Forelimb muscle (tissue), 1 donor: ENCODE measurements at regions not wholly inside any gene's neighbourhood (a gene's known extent, or its start where the extent isn't known, plus 50 kb on each side); places are given as distances from the start of the nearest gene placed in this dataset.
"Not testable (repeated sequence)": the region's sequence is repeated elsewhere in the genome, so short reads cannot be mapped to it uniquely, and the experiment has no call there.

Source experiments
- DNase-seq: peaks from one replicate; pipeline ENCODE4 v3.0.0-alpha.2; 2013; ENCODE audit warnings: low read depth

- DNase-seq, result no peak
Observed at GRCh38 chr3:30297112-30297511, 309.3 kb upstream of the TGFBR2 start.

GRCh38 chr3:30299674-30300385 is 306.6 kb upstream of the TGFBR2 start:
- no peak for DNase-seq

DNA sequence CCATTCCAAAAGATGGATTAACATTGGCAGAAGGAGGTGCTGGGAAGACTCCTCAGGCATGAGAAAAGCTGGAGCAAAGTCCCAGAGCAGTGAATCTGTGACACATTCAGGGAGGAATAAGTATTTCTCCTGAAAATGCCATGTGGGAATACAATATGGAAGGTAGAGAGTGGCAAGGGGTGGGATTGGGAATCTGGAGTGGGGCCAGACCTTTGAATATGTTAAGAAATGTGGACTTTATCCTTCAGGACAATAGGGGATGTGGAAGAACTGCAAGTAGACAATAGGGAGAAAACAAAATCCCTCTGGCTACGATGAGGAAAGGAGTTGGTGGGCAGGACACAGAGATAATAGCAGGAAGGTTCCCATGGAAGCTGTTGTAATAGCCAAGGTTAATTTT is 305.6 kb upstream of the TGFBR2 start:
- DNase-seq, result no peak

GRCh38 chr3:30302027-30302426 is 304.4 kb upstream of the TGFBR2 start:
- no peak for DNase-seq

DNA sequence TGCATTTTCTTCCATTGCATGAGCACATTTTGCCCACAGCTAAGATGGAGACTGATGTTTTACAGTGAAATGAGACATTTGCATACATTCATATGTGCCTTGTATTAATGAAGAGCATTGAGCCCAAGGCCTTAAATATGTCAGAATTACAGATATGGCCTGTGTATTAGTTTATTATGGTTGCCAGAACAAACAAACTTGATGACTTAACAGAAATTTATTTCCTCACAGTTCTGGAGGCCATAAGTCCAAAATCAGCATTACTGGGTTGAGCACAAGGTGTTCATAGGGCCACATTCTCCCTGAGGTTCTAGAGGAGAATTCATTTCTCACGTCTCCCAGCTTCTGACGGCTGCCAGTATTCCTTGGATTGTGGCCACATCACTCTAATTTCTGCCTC is 302.6 kb upstream of the TGFBR2 start:
- no peak for DNase-seq

DNA sequence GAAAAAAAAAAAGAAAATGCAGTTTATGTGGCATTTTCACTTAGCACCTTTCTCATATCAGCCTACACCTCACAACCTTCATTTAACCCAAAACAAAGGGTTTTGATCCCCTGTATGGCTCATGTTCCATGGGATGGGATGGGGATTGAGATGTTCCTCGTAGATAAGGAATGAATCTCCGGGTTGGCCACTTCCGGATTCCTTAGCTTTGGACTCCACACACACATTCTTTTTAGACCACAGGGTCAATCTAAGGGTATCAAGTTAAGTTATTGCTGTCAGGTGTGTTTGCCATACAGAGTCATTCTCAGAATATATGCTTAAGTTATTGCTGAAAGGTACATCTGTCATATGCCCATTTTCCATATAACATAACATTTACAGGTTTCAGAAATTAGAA is 301.4 kb upstream of the TGFBR2 start:
- no peak for DNase-seq

DNA sequence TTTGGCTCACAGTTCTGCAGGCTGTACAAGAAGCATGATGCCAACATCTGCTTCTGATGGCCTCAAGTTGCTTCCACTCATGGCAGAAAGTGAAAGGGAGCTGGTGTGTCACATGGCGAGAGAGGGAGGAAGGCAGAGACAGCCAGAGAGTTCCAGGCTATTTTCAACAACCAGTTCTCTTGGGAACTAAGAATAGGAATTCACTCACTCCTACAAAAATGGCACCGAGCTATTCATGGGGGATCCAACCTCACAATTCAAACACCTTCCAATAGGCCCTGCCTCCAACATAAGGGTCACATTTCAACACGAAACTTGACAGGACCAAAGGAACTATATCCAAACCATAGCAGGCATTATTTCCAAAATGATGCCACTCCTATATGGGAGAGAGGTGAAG is 299.5 kb upstream of the TGFBR2 start:
- DNase-seq, result no peak

- DNase-seq, result no peak
Observed at GRCh38 chr3:30307372-30307950, 298.9 kb upstream of the TGFBR2 start.

DNA sequence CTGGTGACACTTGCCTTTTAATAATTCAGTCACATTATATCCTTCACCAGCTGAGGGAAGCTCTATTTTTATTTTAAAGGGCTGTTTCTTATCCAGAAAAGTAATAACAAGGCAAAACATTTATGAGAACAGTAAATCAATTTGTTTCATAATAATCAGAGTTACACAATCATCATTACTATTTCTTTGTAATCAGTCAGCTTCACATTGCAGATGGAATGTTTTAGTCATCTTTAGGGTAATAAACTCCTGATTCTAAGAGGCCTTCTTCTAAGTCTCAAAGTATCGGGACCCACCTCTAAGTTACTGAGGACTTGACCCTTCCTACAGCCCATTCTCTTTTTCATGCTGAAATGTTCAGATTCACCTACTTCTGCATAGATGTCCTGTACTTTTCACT is 298.3 kb upstream of the TGFBR2 start:
- DNase-seq, result no peak

DNA sequence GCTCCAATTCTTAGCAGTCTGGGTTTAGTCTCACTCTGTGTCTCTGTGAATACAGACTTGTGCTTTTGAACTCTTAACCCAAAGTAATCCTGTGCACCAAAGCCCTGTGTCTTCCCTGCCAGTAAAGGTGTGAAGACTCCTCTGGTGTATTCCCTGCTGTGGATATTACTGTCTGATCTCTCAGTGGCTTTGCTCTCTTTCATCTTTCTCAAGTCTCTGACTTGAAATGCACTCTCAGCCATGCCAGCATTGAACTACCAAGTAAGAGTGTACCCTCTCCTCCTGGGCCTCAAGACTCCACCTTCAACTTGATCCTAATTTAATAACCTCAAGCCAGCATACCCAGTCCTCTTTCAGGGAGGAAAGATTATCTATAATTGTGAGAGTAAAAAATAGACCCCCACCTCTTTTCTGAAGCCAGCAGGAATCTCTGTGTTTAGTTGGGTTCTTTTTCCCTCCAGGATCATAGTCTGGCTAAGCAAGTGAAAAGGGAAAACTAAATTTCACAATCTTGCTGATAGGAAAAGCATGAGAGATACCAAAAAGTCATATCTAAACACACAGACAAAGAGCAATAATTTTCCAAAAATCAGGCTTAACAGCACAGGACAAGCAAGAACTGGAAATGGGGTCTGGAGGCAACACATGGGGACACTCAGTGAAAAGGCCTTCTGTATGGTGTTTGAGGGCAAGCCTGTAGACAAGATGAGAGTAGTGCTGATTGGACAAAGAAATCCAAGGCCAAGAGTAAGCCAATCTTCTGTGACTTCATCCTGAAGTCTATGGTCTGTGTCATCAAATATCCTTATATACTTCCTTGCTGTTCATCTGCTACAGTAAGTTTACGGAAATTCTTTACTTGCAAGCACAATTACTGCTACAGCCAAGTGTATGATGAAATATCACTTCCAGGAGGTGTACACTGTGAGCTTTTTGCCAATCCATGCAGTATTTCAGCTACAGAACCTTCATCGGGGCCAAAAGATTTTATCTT is 296.1 kb upstream of the TGFBR2 start:
- no peak for DNase-seq

GRCh38 chr3:30311781-30312180 is 294.6 kb upstream of the TGFBR2 start:
- no peak for DNase-seq

- no peak for DNase-seq
Observed at GRCh38 chr3:30313840-30314239, 292.6 kb upstream of the TGFBR2 start.

DNA sequence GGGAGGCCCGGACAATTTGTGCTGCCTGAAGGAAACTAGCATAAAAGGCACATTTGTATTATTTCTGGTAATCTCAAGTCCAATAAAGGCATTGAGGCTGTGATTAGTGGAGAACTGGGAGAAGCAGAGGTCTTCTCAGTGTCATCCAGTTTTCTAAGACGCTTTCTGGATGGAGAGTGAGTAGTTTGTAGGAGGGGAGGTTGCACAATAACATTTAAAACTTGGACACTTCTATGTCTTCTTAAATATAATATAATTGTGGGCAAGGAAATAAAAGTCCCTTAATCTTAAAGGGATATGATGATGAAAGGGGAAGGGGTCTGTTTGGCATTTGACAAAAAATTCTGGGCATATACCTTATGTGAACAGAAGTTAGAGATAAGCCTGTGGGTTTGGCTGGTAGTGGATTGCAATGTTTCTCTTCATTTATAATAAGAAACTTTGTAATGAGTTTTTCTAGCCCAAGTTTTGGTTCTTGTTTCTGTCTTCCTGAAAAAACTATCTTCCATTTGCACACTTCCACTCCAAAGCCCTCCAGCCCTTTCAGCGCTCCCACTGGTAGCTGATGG is 291.6 kb upstream of the TGFBR2 start:
- DNase-seq, result no peak

- DNase-seq, result no peak
Observed at GRCh38 chr3:30315447-30315846, 291.0 kb upstream of the TGFBR2 start.

DNA sequence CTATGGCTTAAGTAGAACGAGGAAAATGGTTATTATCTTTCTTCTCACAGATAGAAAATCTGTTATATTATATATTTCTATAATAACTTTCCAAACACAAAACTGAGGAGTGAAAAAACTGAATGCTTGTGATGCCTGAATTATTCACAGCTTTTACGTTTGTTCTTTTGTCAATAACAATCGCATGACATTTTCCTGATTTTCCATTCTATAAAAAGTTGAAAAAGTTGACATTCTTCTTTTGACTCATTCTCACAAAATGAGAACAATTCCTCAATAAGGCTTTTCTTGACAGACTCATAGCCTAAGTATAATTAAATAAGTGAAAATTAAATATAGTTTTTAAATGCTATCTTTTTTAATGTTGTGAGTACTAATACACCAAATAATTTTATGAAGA is 288.8 kb upstream of the TGFBR2 start:
- DNase-seq, result no peak

GRCh38 chr3:30318110-30318509 is 288.3 kb upstream of the TGFBR2 start:
- DNase-seq, result no peak

DNA sequence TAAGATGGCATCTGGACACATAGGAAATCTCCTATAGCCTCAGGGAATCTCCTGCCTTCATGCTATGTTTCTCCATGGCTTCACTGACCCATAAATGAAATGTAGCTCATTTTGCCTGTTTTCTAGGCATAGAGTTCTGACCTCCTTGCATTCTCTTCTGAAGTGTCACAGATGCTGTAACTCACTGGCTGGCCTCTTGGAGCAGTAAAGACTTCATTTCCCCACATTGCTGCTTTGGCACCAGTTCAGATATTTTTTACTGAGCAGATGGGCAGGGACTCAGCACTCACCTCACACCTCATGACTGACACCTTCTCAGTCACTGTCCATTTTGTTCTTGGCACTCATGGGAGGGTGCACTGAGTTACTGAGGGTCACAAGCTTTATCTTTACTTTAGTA is 286.7 kb upstream of the TGFBR2 start:
- no peak for DNase-seq

GRCh38 chr3:30320392-30320791 is 286.0 kb upstream of the TGFBR2 start:
- no peak for DNase-seq

GRCh38 chr3:30321065-30321464 is 285.3 kb upstream of the TGFBR2 start:
- no peak for DNase-seq

- not testable (repeated sequence) for DNase-seq
Observed at GRCh38 chr3:30323649-30324048, 282.8 kb upstream of the TGFBR2 start.

- no peak for DNase-seq
Observed at GRCh38 chr3:30324587-30324986, 281.8 kb upstream of the TGFBR2 start.

GRCh38 chr3:30327976-30328375 is 278.4 kb upstream of the TGFBR2 start:
- DNase-seq, result not testable (repeated sequence)
